BLaER1 (cell line): ENCODE measurements at regions not wholly inside any gene's neighbourhood (a gene's known extent, or its start where the extent isn't known, plus 50 kb on each side); places are given as distances from the start of the nearest gene placed in this dataset.

Source experiments
- H3K27ac ChIP-seq: shearing (Covaris generic); formaldehyde crosslinking; 2 replicates; pipeline ENCODE4 v1.8.1; 2022
- H3K27me3 ChIP-seq: shearing (Covaris generic); formaldehyde crosslinking; 2 replicates; pipeline ENCODE4 v1.8.1; 2022
- H3K36me3 ChIP-seq: shearing (Covaris generic); formaldehyde crosslinking; 2 replicates; pipeline ENCODE4 v1.8.1; 2022
- H3K4me1 ChIP-seq: shearing (Covaris generic); formaldehyde crosslinking; 2 replicates; pipeline ENCODE4 v1.8.1; 2022
- H3K4me2 ChIP-seq: shearing (Covaris generic); formaldehyde crosslinking; 2 replicates; pipeline ENCODE4 v1.8.1; 2022
- H3K4me3 ChIP-seq: shearing (Covaris generic); formaldehyde crosslinking; 2 replicates; pipeline ENCODE4 v1.8.1; 2022
- H3K9ac ChIP-seq: shearing (Covaris generic); formaldehyde crosslinking; 2 replicates; pipeline ENCODE4 v1.8.1; 2022
- H3K9me3 ChIP-seq: shearing (Covaris generic); formaldehyde crosslinking; 2 replicates; pipeline ENCODE4 v1.8.1; 2022
- H4K20me1 ChIP-seq: shearing (Covaris generic); formaldehyde crosslinking; 2 replicates; pipeline ENCODE4 v1.8.1; 2022
- Cebpa-rat ChIP-seq: shearing (Covaris generic); IDR thresholded peaks from 2 replicates; pipeline ENCODE4 v1.8.1; 2022

- H3K27me3 ChIP-seq = no peaks in the 10 kb centered on the region
- peaks cover 71% of the 10 kb centered on the region for H3K4me1 ChIP-seq
- H3K9me3 ChIP-seq = no peaks in the 10 kb centered on the region
- no peak overlapping the region for H3K4me2 ChIP-seq
- no peak overlapping the region for H3K27ac ChIP-seq
- no peaks in the 10 kb centered on the region for H3K36me3 ChIP-seq
- H3K9ac ChIP-seq = no peak overlapping the region
- no peak for TF ChIP-seq Cebpa-rat
- no peak overlapping the region for H3K4me3 ChIP-seq
- H4K20me1 ChIP-seq = no peaks in the 10 kb centered on the region
These were observed 219.9 kb upstream of the CIBAR2 start for GRCh38 chr16:85332175-85332574.

- no peak overlapping the region for H3K4me2 ChIP-seq
- H3K9me3 ChIP-seq = no peaks in the 10 kb centered on the region
- H3K4me3 ChIP-seq = no peak overlapping the region
- H3K9ac ChIP-seq = no peak overlapping the region
- no peak overlapping the region for H3K27ac ChIP-seq
- H3K4me1 ChIP-seq = peaks cover 60% of the 10 kb centered on the region
- H3K36me3 ChIP-seq = no peaks in the 10 kb centered on the region
- no peak for TF ChIP-seq Cebpa-rat
- H3K27me3 ChIP-seq = no peaks in the 10 kb centered on the region
- H4K20me1 ChIP-seq = no peaks in the 10 kb centered on the region
These were observed 221.1 kb upstream of the CIBAR2 start for GRCh38 chr16:85333337-85333736.

- H3K4me2 ChIP-seq = peak overlapping the region; percentile 85
- H3K4me1 ChIP-seq = peaks cover 53% of the 10 kb centered on the region
- no peaks in the 10 kb centered on the region for H3K27me3 ChIP-seq
- no peak overlapping the region for H3K9ac ChIP-seq
- H3K9me3 ChIP-seq = no peaks in the 10 kb centered on the region
- no peak overlapping the region; the same call in 1 of the 2 replicates for H3K4me3 ChIP-seq
- H3K27ac ChIP-seq = peak overlapping the region; percentile 67
- TF ChIP-seq Cebpa-rat = no peak
- H4K20me1 ChIP-seq = no peaks in the 10 kb centered on the region
- H3K36me3 ChIP-seq = no peaks in the 10 kb centered on the region
These were observed 221.7 kb upstream of the CIBAR2 start for GRCh38 chr16:85333744-85334640.

DNA sequence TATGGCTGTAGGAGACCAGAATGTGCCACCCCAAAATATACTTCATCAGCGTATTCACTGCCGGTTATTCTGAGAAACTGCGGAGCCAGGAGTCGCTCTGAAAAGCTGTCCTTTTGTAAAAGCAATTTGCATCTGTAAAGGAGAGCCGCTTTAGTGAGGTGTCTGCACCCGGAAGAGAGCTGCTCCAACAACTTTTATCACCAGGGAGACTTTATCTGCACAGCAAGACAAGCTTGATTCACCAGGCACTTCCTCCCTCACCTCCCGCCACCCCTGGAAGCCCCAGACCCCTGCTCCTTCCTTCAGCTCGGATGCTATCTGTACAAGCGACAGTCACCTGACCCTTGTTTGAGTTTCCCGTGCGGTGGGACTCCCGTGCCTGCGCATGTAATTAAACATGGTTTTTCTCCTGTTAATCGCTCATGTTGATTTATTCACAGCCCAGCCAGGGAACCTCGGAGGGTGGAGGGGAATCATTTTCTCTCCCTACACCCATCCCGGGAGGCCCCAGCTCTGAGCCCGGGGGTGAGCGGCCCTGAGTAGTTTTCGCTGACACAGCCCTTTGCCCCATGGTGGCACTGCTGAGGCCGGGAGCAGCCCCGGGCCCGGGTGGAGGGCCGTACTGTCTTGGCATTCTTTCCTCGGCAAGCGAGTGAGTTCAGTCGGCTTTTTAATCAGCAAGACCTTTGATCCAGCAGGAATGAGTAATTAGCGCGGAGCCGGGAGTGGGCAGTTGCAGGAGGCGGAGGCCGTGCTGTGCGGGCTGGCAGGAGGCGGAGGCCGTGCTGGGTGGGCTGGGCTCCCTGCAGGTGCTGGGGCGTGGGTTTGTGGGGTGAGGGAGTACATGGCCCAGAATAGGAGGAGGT, 222.7 kb upstream of the CIBAR2 start:
- H3K27me3 ChIP-seq = no peaks in the 10 kb centered on the region
- H3K4me3 ChIP-seq = peak overlapping the region; percentile 39; the same call in 1 of the 2 replicates
- H3K4me2 ChIP-seq = peak overlapping the region; percentile 85
- H3K4me1 ChIP-seq = peaks cover 44% of the 10 kb centered on the region
- TF ChIP-seq Cebpa-rat = no peak
- peak overlapping the region; percentile 65 for H3K9ac ChIP-seq
- no peaks in the 10 kb centered on the region for H4K20me1 ChIP-seq
- no peaks in the 10 kb centered on the region for H3K36me3 ChIP-seq
- peak overlapping the region; percentile 67 for H3K27ac ChIP-seq
- H3K9me3 ChIP-seq = no peaks in the 10 kb centered on the region

GRCh38 chr16:85335584-85336491, 223.6 kb upstream of the CIBAR2 start:
- Histone ChIP-seq H3K4me2 (peak overlapping the region; percentile 85), H3K27me3 (no peaks in the 10 kb centered on the region), H3K27ac (peak overlapping the region; percentile 67), H3K36me3 (no peaks in the 10 kb centered on the region), H3K9ac (peak overlapping the region; percentile 65), H3K9me3 (no peaks in the 10 kb centered on the region), H3K4me3 (peak overlapping the region; percentile 39; the same call in 1 of the 2 replicates), H4K20me1 (no peaks in the 10 kb centered on the region), H3K4me1 (peaks cover 35% of the 10 kb centered on the region)
- no peak for TF ChIP-seq Cebpa-rat

GRCh38 chr16:85337910-85338637, 225.8 kb upstream of the CIBAR2 start:
- H3K9me3 ChIP-seq = no peaks in the 10 kb centered on the region
- no peak overlapping the region for H3K27ac ChIP-seq
- peaks cover 47% of the 10 kb centered on the region for H3K4me1 ChIP-seq
- H4K20me1 ChIP-seq = no peaks in the 10 kb centered on the region
- H3K36me3 ChIP-seq = no peaks in the 10 kb centered on the region
- H3K27me3 ChIP-seq = no peaks in the 10 kb centered on the region
- H3K9ac ChIP-seq = no peak overlapping the region
- H3K4me3 ChIP-seq = no peak overlapping the region
- H3K4me2 ChIP-seq = no peak overlapping the region
- no peak for TF ChIP-seq Cebpa-rat

GRCh38 chr16:85338638-85338982, 226.3 kb upstream of the CIBAR2 start:
- H4K20me1 ChIP-seq = no peaks in the 10 kb centered on the region
- peaks cover 53% of the 10 kb centered on the region for H3K4me1 ChIP-seq
- no peak overlapping the region for H3K4me2 ChIP-seq
- no peaks in the 10 kb centered on the region for H3K36me3 ChIP-seq
- TF ChIP-seq Cebpa-rat = no peak
- no peak overlapping the region for H3K27ac ChIP-seq
- no peaks in the 10 kb centered on the region for H3K9me3 ChIP-seq
- no peak overlapping the region for H3K9ac ChIP-seq
- no peaks in the 10 kb centered on the region for H3K27me3 ChIP-seq
- no peak overlapping the region for H3K4me3 ChIP-seq

DNA sequence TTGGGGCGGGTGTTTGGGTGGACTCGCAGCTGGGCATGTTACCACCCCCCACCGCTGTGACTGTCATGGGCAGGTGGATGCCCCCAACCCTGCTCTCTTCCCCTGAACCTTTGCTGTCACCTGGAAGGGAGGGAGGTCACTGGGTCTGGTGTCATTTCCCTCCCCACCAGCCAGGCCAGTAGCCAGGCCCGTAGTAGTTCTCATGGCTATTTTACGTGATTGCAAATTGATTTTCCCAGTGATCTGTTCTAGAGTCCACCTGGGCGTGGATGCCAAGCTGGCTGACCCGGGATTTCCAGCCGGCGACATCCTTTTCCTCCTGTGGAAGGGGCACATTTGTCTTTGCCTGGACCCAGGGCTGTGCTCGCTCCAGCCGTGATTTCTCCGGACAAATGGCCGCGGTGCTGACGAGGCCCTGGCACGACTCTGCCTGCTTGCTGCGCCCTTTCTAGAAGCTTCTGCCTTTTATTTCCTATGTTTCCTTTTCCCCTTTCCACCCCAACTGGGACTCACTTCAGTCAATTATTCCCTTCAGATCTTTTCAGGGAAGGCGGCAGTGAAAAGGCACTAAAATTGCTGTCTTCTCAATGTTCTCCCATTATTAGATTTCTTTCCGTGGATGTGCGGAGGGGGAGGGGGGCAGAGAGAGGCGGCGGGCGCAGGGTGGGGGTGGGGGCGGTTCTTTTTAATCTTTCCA, 226.9 kb upstream of the CIBAR2 start:
- H3K9ac ChIP-seq = no peak overlapping the region

More for the DNA sequence above, 226.9 kb upstream of the CIBAR2 start:
- no peak overlapping the region for H3K4me3 ChIP-seq
- H3K4me1 ChIP-seq = peaks cover 52% of the 10 kb centered on the region
- H3K27ac ChIP-seq = no peak overlapping the region
- H3K36me3 ChIP-seq = no peaks in the 10 kb centered on the region
- no peaks in the 10 kb centered on the region for H4K20me1 ChIP-seq
- no peak overlapping the region for H3K4me2 ChIP-seq
- no peaks in the 10 kb centered on the region for H3K27me3 ChIP-seq
- H3K9me3 ChIP-seq = no peaks in the 10 kb centered on the region
- TF ChIP-seq Cebpa-rat = no peak
